Transverse colon (tissue), 4 donors: ENCODE measurements at regions not wholly inside any gene's neighbourhood (a gene's known extent, or its start where the extent isn't known, plus 50 kb on each side); places are given as distances from the start of the nearest gene placed in this dataset.
"Not testable (repeated sequence)": the region's sequence is repeated elsewhere in the genome, so short reads cannot be mapped to it uniquely, and the experiment has no call there.

Experiments used
- DNase-seq: peaks from one replicate; pipeline ENCODE4 v3.0.0-alpha.2; 2019
- H3K27ac ChIP-seq, 4 donors: fragments of 200-600 bp; sonication (generic); 2 replicates each; pipeline ENCODE4 v1.5.1; 2016 to 2018; ENCODE audit warnings: inconsistent platforms in 4 of 4
- H3K27me3 ChIP-seq: fragments of 200-600 bp; sonication (generic); 2 replicates; pipeline ENCODE4 v1.5.1; 2017; ENCODE audit warnings: inconsistent platforms
- H3K36me3 ChIP-seq, 4 donors: fragments of 200-600 bp; sonication (generic); 2 replicates each; pipeline ENCODE4 v1.5.1; 2017 to 2019; ENCODE audit warnings: inconsistent platforms in 4 of 4
- H3K4me1 ChIP-seq, 4 donors: fragments of 200-600 bp; sonication (generic); 2 replicates each; pipeline ENCODE4 v1.5.1; 2017 to 2020; ENCODE audit warnings: inconsistent platforms in 4 of 4
- H3K4me3 ChIP-seq, 4 donors: fragments of 200-600 bp; sonication (generic); 1 replicate in 1 of 4; 2 replicates in 3 of 4; pipeline versions ENCODE4 v1.5.1 to v1.6.1; 2017 to 2019; ENCODE audit warnings: inconsistent platforms in 4 of 4
- H3K9me3 ChIP-seq, 2 donors: fragments of 200-600 bp; sonication (generic); 2 replicates each; pipeline ENCODE4 v1.5.1; 2017 to 2019; ENCODE audit warnings: inconsistent platforms in 2 of 2
- EP300 ChIP-seq: sonication (generic); formaldehyde crosslinking; IDR thresholded peaks from one replicate; pipeline ENCODE4 v1.6.1; 2017; ENCODE audit warnings: antibody characterized with exemption, low read depth
- POLR2A ChIP-seq: fragments of 450-650 bp; IDR thresholded peaks from one replicate; pipeline ENCODE4 v1.6.1; 2016; ENCODE audit warnings: antibody characterized with exemption, mild to moderate bottlenecking, moderate library complexity
- POLR2AphosphoS5 ChIP-seq, 3 donors: sonication (generic); formaldehyde crosslinking; IDR thresholded peaks; one replicate each; pipeline ENCODE4 v1.6.1; 2016; ENCODE audit warnings: antibody characterized with exemption in 3 of 3
- WGBS, 2 donors: methylation state at CpG; one replicate each; pipeline ENCODE4 v1.1.5; 2018; ENCODE audit warnings: low coverage in 1 of 2; 5-methylcytosine and 5-hydroxymethylcytosine counted together
- in situ Hi-C, 4 donors: fragments of 200-750 bp; cut with MboI; loops; one replicate each; pipeline versions ENCODE4 v1.15.0 to v1.15.1; 2017; ENCODE audit warnings: low sequenced_read_pairs in 3 of 4, low pct_ligation_motif_present in 1 of 4, low pct_unique_long_range_greater_than_20kb in 1 of 4
- intact Hi-C: fragments of 100-400 bp; cut with DNase I; formaldehyde crosslinking; loops from one replicate; pipeline ENCODE4 v1.15.1; 2023; ENCODE audit warnings: low total_unique reads
- TF ChIP-seq, protein P1 (sequence below), 5 experiments: fragments of 200-600 bp in 3 of 5; fragments of 450-650 bp in 2 of 5; sonication (generic) in 3 of 5; IDR thresholded peaks; 1 replicate in 2 of 5; 2 replicates in 3 of 5; pipeline ENCODE4 v1.5.1; 2016 to 2017; ENCODE audit warnings: antibody characterized with exemption in 5 of 5, inconsistent platforms in 3 of 5, mild to moderate bottlenecking in 2 of 5, moderate library complexity in 1 of 5

- in situ Hi-C loops = loop anchor here in 1 of 4 donors (5.0 kb wide), 1 partner anchor 332 kb away; no protein-coding TSS in a partner anchor
- DNase-seq = no peak
- 50% methylated on average over 1 of the region's 1 CpG; no CpG with 5 or more reads in 1 of the 2 donors for WGBS, 2 donors
These were observed 66.4 kb upstream of the SFSWAP start for GRCh38 chr12:131644481-131644880.

DNA sequence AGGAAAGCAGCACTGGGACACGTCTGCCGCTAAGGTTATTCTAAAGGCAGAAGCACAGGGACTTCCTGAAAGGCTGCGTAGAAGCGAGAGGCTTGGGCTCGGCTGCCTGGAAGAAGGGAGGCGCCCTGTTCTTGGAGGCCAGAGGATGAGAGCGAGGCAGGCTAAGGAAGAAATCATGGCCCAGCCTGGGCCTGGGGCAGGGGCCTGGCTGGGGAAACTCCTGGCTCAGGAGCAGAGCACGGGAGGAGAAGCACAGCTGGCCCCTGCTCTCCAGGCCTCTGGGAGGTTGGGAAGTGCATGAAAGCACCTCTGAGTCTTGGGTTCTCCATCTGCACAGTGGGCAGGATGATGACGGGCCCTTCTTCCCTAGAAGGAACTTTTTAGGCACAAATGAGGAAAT is 66.0 kb upstream of the SFSWAP start:
- H3K36me3 ChIP-seq, H3K9me3 ChIP-seq, H3K27me3 ChIP-seq, intact Hi-C loops, DNase-seq, H3K4me3 ChIP-seq, H3K4me1 ChIP-seq, H3K27ac ChIP-seq: not testable (repeated sequence)
- in situ Hi-C loops = loop anchor here in 1 of 4 donors (5.0 kb wide), 1 partner anchor 333 kb away; no protein-coding TSS in a partner anchor
- 83% methylated on average over 8 of the region's 9 CpGs; no CpG with 5 or more reads in 1 of the 2 donors for WGBS, 2 donors

More at GRCh38 chr12:131644481-131644880, 66.4 kb upstream of the SFSWAP start:
- no peaks in the 10 kb centered on the region for H3K36me3 ChIP-seq
- no peak overlapping the region for H3K27ac ChIP-seq
- TF ChIP-seq POLR2AphosphoS5 (IDR thresholded peaks at IDR 0.05) = no peak
- no peak for TF ChIP-seq EP300
- TF ChIP-seq, protein P1, sequence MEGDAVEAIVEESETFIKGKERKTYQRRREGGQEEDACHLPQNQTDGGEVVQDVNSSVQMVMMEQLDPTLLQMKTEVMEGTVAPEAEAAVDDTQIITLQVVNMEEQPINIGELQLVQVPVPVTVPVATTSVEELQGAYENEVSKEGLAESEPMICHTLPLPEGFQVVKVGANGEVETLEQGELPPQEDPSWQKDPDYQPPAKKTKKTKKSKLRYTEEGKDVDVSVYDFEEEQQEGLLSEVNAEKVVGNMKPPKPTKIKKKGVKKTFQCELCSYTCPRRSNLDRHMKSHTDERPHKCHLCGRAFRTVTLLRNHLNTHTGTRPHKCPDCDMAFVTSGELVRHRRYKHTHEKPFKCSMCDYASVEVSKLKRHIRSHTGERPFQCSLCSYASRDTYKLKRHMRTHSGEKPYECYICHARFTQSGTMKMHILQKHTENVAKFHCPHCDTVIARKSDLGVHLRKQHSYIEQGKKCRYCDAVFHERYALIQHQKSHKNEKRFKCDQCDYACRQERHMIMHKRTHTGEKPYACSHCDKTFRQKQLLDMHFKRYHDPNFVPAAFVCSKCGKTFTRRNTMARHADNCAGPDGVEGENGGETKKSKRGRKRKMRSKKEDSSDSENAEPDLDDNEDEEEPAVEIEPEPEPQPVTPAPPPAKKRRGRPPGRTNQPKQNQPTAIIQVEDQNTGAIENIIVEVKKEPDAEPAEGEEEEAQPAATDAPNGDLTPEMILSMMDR (IDR thresholded peaks at IDR 0.05) = no peak
- TF ChIP-seq POLR2A = no peak
- no peaks in the 10 kb centered on the region for H3K4me1 ChIP-seq
- no peaks in the 10 kb centered on the region for H3K9me3 ChIP-seq
- H3K4me3 ChIP-seq = no peak overlapping the region
- intact Hi-C loops = no loop called here
- no peaks in the 10 kb centered on the region for H3K27me3 ChIP-seq

DNA sequence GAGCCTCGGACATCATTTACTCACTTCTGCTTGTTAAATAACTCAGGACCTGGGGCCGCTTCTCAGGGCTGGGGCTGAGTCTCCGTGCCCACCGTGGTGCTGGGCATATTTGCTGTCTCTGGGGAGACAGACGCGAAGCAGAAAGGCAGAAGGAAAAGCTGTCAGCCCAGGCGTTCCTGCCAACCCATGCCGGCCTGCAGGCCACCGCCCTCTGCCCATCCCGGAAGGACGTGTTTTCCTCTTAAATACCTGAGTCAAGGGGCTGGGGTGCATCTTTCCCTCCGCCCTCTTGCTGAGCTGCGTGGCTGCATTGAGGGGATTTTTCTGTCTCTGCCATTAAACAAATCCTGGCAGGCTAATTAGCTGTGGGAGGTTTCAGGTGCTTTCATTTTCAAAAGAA is 65.3 kb upstream of the SFSWAP start:
- H3K36me3 ChIP-seq, H3K4me3 ChIP-seq, H3K9me3 ChIP-seq, H3K4me1 ChIP-seq, in situ Hi-C loops, H3K27ac ChIP-seq, DNase-seq, intact Hi-C loops, H3K27me3 ChIP-seq: not testable (repeated sequence)
- 31% methylated on average over 9 of the region's 13 CpGs; no CpG with 5 or more reads in 1 of the 2 donors for WGBS, 2 donors

DNA sequence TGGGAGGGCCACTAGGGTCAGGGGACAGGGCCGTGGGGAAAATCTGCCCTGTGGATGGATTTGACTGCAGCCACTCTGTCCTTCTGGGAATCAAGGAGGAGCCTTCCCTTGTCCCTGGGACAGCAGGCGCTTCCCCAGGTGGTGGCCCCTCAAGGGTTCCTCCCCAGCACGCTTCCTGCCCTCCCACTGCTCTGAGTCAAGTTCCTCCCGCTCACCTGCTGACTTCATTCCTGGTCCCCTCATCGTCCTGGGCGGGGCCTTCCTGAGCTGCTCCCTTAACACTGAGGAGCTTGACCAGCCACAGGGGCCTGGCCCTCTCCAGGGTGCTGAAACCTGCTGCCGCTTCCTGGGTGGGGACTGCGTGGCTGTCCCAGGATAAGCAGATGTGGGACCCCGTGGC is 64.4 kb upstream of the SFSWAP start:
- H3K27me3 ChIP-seq, in situ Hi-C loops, H3K4me1 ChIP-seq, H3K27ac ChIP-seq, H3K9me3 ChIP-seq, DNase-seq, H3K36me3 ChIP-seq, H3K4me3 ChIP-seq, intact Hi-C loops: not testable (repeated sequence)
- WGBS, 2 donors = no CpG with 5 or more reads among the region's 9 CpGs

DNA sequence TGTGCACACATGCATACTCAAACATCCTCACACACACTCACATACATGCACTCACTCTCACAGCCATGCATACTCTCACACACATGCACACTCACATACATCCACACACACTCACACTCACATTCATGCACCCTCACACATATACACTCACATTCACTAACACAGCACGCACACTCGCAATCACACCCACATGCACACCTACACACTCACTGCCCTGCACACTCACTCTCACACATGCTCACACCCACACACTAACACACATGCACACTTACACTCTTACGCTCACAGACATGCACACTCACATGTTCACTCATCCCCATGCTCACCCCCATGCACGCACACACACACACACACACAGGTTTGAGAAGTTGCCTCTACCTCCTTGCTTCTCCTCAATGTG is 63.2 kb upstream of the SFSWAP start:
- H3K27me3 ChIP-seq = no peaks in the 10 kb centered on the region
- DNase-seq = no peak
- no peaks in the 10 kb centered on the region for H3K4me1 ChIP-seq
- intact Hi-C loops = no loop called here
- H3K9me3 ChIP-seq = no peaks in the 10 kb centered on the region
- H3K27ac ChIP-seq = no peak overlapping the region
- H3K4me3 ChIP-seq = no peak overlapping the region
- no peaks in the 10 kb centered on the region for H3K36me3 ChIP-seq
- in situ Hi-C loops = no loop called here
- WGBS, 2 donors = 88% methylated on average over 4 of the region's 4 CpGs; no CpG with 5 or more reads in 1 of the 2 donors
- TF ChIP-seq, protein P1 (IDR thresholded peaks at IDR 0.05) = no peak
- TF ChIP-seq EP300 (no peak), POLR2AphosphoS5 (IDR thresholded peaks at IDR 0.05) (no peak), POLR2A (no peak)

DNA sequence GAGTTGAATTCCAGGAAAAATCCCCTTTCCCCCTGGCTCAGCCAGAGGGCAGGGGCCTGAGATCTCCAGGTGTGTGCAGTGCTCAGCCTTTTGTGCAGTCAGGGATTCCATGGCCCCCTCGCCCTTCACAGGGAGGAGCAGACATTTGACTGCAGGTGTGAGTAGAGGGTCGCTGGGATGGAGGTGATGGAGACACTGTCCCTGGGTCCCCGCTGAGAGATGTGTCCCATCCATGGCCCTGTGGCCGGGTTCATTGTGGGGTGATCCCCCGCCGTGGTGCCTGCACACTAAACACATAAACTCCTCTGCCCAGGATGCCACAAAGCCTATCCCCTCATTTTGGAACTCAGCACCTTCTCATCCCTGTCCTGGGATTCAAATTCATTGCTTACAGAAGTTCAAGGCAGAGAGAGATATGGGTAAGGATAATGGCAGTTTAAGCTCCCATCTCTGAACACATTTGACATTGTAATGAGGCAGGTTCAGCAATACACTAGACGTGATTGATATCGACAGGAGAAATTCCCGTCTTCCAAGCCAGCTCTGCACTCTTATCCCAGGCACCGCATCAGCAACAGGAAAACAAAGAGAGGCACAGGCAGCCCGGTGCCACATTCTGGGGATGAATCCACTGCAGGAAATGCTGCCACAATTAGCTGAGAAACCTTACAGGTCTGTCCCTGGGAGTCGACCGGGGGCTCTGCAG is 55.3 kb upstream of the SFSWAP start:
- intact Hi-C loops, H3K4me1 ChIP-seq, H3K27me3 ChIP-seq, H3K4me3 ChIP-seq, H3K9me3 ChIP-seq, H3K27ac ChIP-seq, in situ Hi-C loops, H3K36me3 ChIP-seq, DNase-seq: not testable (repeated sequence)
- WGBS, 2 donors = 82 to 100% methylated on average over 1 to 6 of the region's 13 CpGs

- intact Hi-C loops, H3K4me1 ChIP-seq, in situ Hi-C loops, H3K4me3 ChIP-seq, H3K27me3 ChIP-seq, DNase-seq, H3K36me3 ChIP-seq, H3K27ac ChIP-seq, H3K9me3 ChIP-seq: not testable (repeated sequence)
- WGBS, 2 donors = 89% methylated on average over 5 of the region's 5 CpGs; no CpG with 5 or more reads in 1 of the 2 donors
These were observed 54.1 kb upstream of the SFSWAP start for GRCh38 chr12:131656796-131657195.

DNA sequence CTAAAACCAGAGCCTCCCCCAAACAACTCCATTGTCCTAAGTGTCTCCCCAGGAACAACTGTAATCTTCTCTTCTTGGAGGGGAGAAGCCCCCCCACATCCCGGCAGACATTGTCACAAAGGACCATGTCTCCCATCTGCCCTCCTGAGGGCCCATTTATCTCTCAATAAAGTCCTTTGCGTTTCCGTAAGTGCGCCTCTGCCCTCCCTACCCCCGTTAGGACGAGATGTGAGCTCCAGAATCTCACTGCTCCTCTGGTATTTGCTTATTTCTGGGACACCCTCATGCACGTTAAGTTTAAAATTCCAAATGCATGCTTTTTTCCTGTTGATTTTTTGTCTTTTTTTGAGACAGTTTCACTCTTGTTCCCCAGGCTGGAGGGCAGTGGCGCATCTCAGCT is 52.3 kb upstream of the SFSWAP start:
- DNase-seq, H3K4me3 ChIP-seq, H3K36me3 ChIP-seq, intact Hi-C loops, H3K4me1 ChIP-seq, H3K9me3 ChIP-seq, in situ Hi-C loops, H3K27ac ChIP-seq: not testable (repeated sequence)
- peaks cover 13% of the 10 kb centered on the region for H3K27me3 ChIP-seq
- 71% methylated on average over 6 to 7 of the region's 8 CpGs for WGBS, 2 donors

- peaks cover 13% of the 10 kb centered on the region for H3K27me3 ChIP-seq
- H3K4me1 ChIP-seq, H3K9me3 ChIP-seq, intact Hi-C loops, DNase-seq, H3K4me3 ChIP-seq, in situ Hi-C loops, H3K27ac ChIP-seq, H3K36me3 ChIP-seq: not testable (repeated sequence)
- 57% methylated on average over 5 of the region's 8 CpGs; no CpG with 5 or more reads in 1 of the 2 donors for WGBS, 2 donors
These were observed 51.4 kb upstream of the SFSWAP start for GRCh38 chr12:131659484-131659883.
